Transverse colon (tissue), 4 donors: ENCODE measurements at regions not wholly inside any gene's neighbourhood (a gene's known extent, or its start where the extent isn't known, plus 50 kb on each side); places are given as distances from the start of the nearest gene placed in this dataset.

Experiments used
- DNase-seq: peaks from one replicate; pipeline ENCODE4 v3.0.0-alpha.2; 2019
- H3K27ac ChIP-seq, 4 donors: fragments of 200-600 bp; sonication (generic); 2 replicates each; pipeline ENCODE4 v1.5.1; 2016 to 2018; ENCODE audit warnings: inconsistent platforms in 4 of 4
- H3K27me3 ChIP-seq: fragments of 200-600 bp; sonication (generic); 2 replicates; pipeline ENCODE4 v1.5.1; 2017; ENCODE audit warnings: inconsistent platforms
- H3K36me3 ChIP-seq, 4 donors: fragments of 200-600 bp; sonication (generic); 2 replicates each; pipeline ENCODE4 v1.5.1; 2017 to 2019; ENCODE audit warnings: inconsistent platforms in 4 of 4
- H3K4me1 ChIP-seq, 4 donors: fragments of 200-600 bp; sonication (generic); 2 replicates each; pipeline ENCODE4 v1.5.1; 2017 to 2020; ENCODE audit warnings: inconsistent platforms in 4 of 4
- H3K4me3 ChIP-seq, 4 donors: fragments of 200-600 bp; sonication (generic); 1 replicate in 1 of 4; 2 replicates in 3 of 4; pipeline versions ENCODE4 v1.5.1 to v1.6.1; 2017 to 2019; ENCODE audit warnings: inconsistent platforms in 4 of 4
- H3K9me3 ChIP-seq, 2 donors: fragments of 200-600 bp; sonication (generic); 2 replicates each; pipeline ENCODE4 v1.5.1; 2017 to 2019; ENCODE audit warnings: inconsistent platforms in 2 of 2
- EP300 ChIP-seq: sonication (generic); formaldehyde crosslinking; IDR thresholded peaks from one replicate; pipeline ENCODE4 v1.6.1; 2017; ENCODE audit warnings: antibody characterized with exemption, low read depth
- POLR2A ChIP-seq: fragments of 450-650 bp; IDR thresholded peaks from one replicate; pipeline ENCODE4 v1.6.1; 2016; ENCODE audit warnings: antibody characterized with exemption, mild to moderate bottlenecking, moderate library complexity
- POLR2AphosphoS5 ChIP-seq, 3 donors: sonication (generic); formaldehyde crosslinking; IDR thresholded peaks; one replicate each; pipeline ENCODE4 v1.6.1; 2016; ENCODE audit warnings: antibody characterized with exemption in 3 of 3
- WGBS, 2 donors: methylation state at CpG; one replicate each; pipeline ENCODE4 v1.1.5; 2018; ENCODE audit warnings: low coverage in 1 of 2; 5-methylcytosine and 5-hydroxymethylcytosine counted together
- in situ Hi-C, 4 donors: fragments of 200-750 bp; cut with MboI; loops; one replicate each; pipeline versions ENCODE4 v1.15.0 to v1.15.1; 2017; ENCODE audit warnings: low sequenced_read_pairs in 3 of 4, low pct_ligation_motif_present in 1 of 4, low pct_unique_long_range_greater_than_20kb in 1 of 4
- intact Hi-C: fragments of 100-400 bp; cut with DNase I; formaldehyde crosslinking; loops from one replicate; pipeline ENCODE4 v1.15.1; 2023; ENCODE audit warnings: low total_unique reads
- TF ChIP-seq, protein P1 (sequence below), 5 experiments: fragments of 200-600 bp in 3 of 5; fragments of 450-650 bp in 2 of 5; sonication (generic) in 3 of 5; IDR thresholded peaks; 1 replicate in 2 of 5; 2 replicates in 3 of 5; pipeline ENCODE4 v1.5.1; 2016 to 2017; ENCODE audit warnings: antibody characterized with exemption in 5 of 5, inconsistent platforms in 3 of 5, mild to moderate bottlenecking in 2 of 5, moderate library complexity in 1 of 5

DNA sequence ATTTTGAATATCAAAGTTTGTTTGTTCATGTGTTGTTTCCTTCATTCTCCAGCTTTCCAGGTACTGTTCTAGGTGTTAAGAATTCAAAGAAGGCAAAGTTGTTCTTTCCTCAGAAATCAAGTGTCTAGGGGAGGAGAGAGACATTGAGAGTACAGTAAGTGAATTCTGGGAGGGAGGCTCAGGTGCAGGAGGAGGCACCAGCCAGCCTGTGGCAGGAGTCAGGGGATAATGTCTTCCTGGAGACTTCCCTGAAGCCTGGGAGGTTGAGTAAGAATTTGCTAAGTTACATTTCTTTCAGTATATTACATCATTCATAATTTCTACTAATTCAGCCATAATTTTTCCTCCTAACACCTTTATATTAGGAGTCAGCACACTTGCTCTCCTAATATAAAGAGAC is 462.1 kb downstream of the TDRD15 start:
- no peaks in the 10 kb centered on the region for H3K36me3 ChIP-seq
- H3K27me3 ChIP-seq: no peaks in the 10 kb centered on the region
- H3K4me1 ChIP-seq: no peaks in the 10 kb centered on the region
- no peaks in the 10 kb centered on the region for H3K9me3 ChIP-seq
- H3K27ac ChIP-seq: no peak overlapping the region
- intact Hi-C loops (no loop called here), in situ Hi-C loops (no loop called here)
- no peak for DNase-seq
- H3K4me3 ChIP-seq: no peak overlapping the region
- TF ChIP-seq EP300 (no peak), POLR2AphosphoS5 (IDR thresholded peaks at IDR 0.05) (no peak), POLR2A (no peak)
- TF ChIP-seq, protein P1, sequence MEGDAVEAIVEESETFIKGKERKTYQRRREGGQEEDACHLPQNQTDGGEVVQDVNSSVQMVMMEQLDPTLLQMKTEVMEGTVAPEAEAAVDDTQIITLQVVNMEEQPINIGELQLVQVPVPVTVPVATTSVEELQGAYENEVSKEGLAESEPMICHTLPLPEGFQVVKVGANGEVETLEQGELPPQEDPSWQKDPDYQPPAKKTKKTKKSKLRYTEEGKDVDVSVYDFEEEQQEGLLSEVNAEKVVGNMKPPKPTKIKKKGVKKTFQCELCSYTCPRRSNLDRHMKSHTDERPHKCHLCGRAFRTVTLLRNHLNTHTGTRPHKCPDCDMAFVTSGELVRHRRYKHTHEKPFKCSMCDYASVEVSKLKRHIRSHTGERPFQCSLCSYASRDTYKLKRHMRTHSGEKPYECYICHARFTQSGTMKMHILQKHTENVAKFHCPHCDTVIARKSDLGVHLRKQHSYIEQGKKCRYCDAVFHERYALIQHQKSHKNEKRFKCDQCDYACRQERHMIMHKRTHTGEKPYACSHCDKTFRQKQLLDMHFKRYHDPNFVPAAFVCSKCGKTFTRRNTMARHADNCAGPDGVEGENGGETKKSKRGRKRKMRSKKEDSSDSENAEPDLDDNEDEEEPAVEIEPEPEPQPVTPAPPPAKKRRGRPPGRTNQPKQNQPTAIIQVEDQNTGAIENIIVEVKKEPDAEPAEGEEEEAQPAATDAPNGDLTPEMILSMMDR (IDR thresholded peaks at IDR 0.05): no peak

DNA sequence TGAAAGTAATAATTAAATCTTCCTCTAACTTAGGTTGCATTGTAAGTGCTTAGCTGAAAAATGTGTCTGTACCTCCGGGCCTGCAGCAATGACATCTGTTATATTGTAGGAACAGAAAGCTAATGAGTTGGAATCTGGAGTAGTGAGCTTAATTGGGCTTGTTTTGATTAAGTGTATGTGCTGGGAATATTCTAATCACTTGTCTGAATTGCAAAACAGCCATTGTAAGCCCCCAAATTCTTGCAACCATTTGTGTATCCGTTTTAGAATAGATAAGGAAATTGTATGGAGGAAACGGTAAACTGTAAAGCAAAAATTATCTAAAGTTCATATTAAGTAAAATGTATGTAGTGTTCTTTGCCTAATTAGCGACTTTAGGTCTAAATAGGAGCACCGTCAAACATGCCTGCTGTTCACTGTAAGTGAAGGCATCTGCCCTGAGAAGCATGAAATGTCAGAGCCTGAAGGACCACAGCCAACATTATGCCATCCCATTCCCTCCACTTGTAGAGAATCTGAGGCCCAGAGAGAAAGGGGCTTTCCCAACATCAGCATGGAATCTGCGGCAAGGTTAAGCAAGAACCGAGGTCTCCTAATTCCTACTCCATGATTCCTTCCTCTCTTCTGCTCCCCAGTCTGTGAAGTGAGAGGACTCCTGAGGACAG is 466.4 kb downstream of the TDRD15 start:
- in situ Hi-C loops: no loop called here
- DNase-seq: no peak
- Histone ChIP-seq H3K4me1 (no peaks in the 10 kb centered on the region), H3K27me3 (no peaks in the 10 kb centered on the region), H3K36me3 (no peaks in the 10 kb centered on the region), H3K27ac (no peak overlapping the region), H3K9me3 (no peaks in the 10 kb centered on the region), H3K4me3 (no peak overlapping the region)
- 80 to 81% methylated on average over 7 of the region's 7 CpGs for WGBS, 2 donors
- intact Hi-C loops: no loop called here
- no peak for TF ChIP-seq POLR2AphosphoS5 (IDR thresholded peaks at IDR 0.05)
- no peak for TF ChIP-seq EP300
- no peak for TF ChIP-seq POLR2A
- TF ChIP-seq, protein P1 (IDR thresholded peaks at IDR 0.05): no peak

DNA sequence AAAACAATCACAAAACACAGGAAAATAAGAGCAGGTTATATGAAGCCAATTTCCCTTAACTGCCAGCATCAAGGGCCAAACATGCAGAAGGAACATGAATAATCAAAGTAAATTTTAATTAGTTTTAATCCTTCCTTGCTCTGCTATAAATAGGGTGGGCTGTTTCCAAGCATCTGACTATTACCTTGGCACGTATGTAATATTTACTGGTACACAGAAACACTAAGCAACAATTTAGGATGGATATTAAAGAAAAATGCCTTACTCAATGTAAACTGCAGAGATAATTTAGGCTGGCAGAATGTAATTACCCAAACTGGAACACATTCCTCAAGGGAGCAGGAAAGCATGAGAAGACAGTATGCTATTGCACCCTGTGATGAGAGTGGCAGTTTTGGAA is 468.2 kb downstream of the TDRD15 start:
- in situ Hi-C loops (no loop called here), intact Hi-C loops (no loop called here)
- DNase-seq: no peak
- Histone ChIP-seq H3K36me3 (no peaks in the 10 kb centered on the region), H3K27ac (no peak overlapping the region), H3K9me3 (no peaks in the 10 kb centered on the region), H3K4me1 (no peaks in the 10 kb centered on the region), H3K27me3 (no peaks in the 10 kb centered on the region), H3K4me3 (no peak overlapping the region)
- TF ChIP-seq POLR2AphosphoS5 (IDR thresholded peaks at IDR 0.05) (no peak), POLR2A (no peak), EP300 (no peak)
- TF ChIP-seq, protein P1 (IDR thresholded peaks at IDR 0.05): no peak
- 42 to 74% methylated on average over 1 of the region's 1 CpG for WGBS, 2 donors

DNA sequence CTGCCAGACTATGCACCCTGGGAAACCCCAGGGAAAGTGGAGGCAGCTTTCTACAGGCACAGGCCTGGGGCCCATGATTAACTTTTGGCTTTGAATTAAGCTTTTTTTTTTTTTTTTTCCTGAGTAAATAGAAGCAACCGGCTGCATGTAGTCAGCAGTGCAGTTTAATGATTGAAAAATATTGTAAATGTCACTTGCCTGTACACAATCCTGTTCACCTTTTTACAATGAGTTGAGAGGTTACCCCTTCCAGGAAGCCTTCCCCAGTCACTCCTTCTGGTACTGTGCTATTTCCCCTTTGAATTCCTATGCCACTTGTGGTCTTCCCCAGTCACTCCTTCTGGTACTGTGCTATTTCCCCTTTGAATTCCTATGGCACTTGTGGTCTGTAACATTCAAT is 475.6 kb downstream of the TDRD15 start:
- 32 to 36% methylated on average over 1 of the region's 1 CpG for WGBS, 2 donors
- intact Hi-C loops (no loop called here), in situ Hi-C loops (no loop called here)
- H3K4me3 ChIP-seq: no peak overlapping the region
- no peak for TF ChIP-seq POLR2A
- DNase-seq: no peak
- no peaks in the 10 kb centered on the region for H3K27me3 ChIP-seq
- no peak overlapping the region for H3K27ac ChIP-seq
- H3K9me3 ChIP-seq: no peaks in the 10 kb centered on the region
- H3K4me1 ChIP-seq: no peaks in the 10 kb centered on the region
- no peaks in the 10 kb centered on the region for H3K36me3 ChIP-seq

DNA sequence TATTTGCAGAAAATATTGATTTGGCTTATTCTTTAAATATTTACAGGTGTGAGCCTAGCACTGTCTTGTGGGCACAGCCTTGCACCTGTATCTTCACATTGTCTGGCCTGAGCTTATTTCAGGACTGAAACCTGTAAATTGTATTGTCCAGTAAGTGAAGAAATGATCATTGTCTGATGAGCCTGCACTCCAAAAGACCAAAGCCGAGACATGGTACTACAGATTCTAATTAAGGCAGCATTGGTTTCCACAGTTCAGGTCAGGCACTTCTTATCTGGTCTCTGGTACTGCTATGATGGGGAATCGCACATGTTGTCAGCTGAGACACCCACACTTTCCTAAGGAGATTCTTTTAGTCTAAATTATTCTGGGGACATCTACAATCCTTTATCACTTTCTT is 479.0 kb downstream of the TDRD15 start:
- H3K9me3 ChIP-seq: no peaks in the 10 kb centered on the region
- 84% methylated on average over 2 of the region's 2 CpGs; no CpG with 5 or more reads in 1 of the 2 donors for WGBS, 2 donors
- H3K4me1 ChIP-seq: no peaks in the 10 kb centered on the region
- H3K27me3 ChIP-seq: no peaks in the 10 kb centered on the region
- TF ChIP-seq POLR2A: no peak
- TF ChIP-seq, protein P1 (IDR thresholded peaks at IDR 0.05): no peak
- TF ChIP-seq POLR2AphosphoS5 (IDR thresholded peaks at IDR 0.05): no peak
- TF ChIP-seq EP300: no peak
- in situ Hi-C loops: no loop called here
- intact Hi-C loops: no loop called here
- H3K36me3 ChIP-seq: no peaks in the 10 kb centered on the region
- H3K4me3 ChIP-seq: no peak overlapping the region
- no peak overlapping the region for H3K27ac ChIP-seq
- DNase-seq: no peak
